ENCODE measurements at regions not wholly inside any gene's neighbourhood (a gene's known extent, or its start where the extent isn't known, plus 50 kb on each side); places are given as distances from the start of the nearest gene placed in this dataset.

GRCh38 chr15:47293466-47294162 lies 423.7 kb upstream of the SEMA6D start:
- Histone ChIP-seq H3K36me3 (ENCODE audit: insufficient read depth, low read length) (no peaks in the 10 kb centered on the region), H3K27me3 (ENCODE audit: insufficient read depth, low read length, poor library complexity, severe bottlenecking) (no peaks in the 10 kb centered on the region), H3K27ac (ENCODE audit: low read depth, low read length) (no peak overlapping the region), H3K9me3 (ENCODE audit: low read length) (no peaks in the 10 kb centered on the region), H3K4me1 (ENCODE audit: insufficient read depth, low read length) (no peaks in the 10 kb centered on the region), H3K4me3 (ENCODE audit: low read length) (no peak overlapping the region)
- Mint-ChIP-seq H3K4me3 (no peak overlapping the region), H3K4me1 (no peaks in the 10 kb centered on the region), H3K9me3 (peaks cover 1 to 11% (median 6%) of the 10 kb centered on the region in 5 donors), H3K27me3 (no peaks in the 10 kb centered on the region), H3K36me3 (no peaks in the 10 kb centered on the region), H3K27ac (no peak overlapping the region)
- ChIA-PET CTCF (no interaction called here), POLR2A (no interaction called here)
- DNase-seq = no peak

GRCh38 chr15:47294765-47295259 lies 422.5 kb upstream of the SEMA6D start:
- Mint-ChIP-seq H3K4me3 (no peak overlapping the region), H3K4me1 (no peaks in the 10 kb centered on the region)
- POLR2A ChIA-PET = no interaction called here

GRCh38 chr15:47296881-47297280 lies 420.4 kb upstream of the SEMA6D start:
- no peak overlapping the region for H3K27ac ChIP-seq (ENCODE audit: low read depth, low read length)
- no peaks in the 10 kb centered on the region for H3K27me3 ChIP-seq (ENCODE audit: insufficient read depth, low read length, poor library complexity, severe bottlenecking)
- Mint-ChIP-seq H3K36me3 (no peaks in the 10 kb centered on the region), H3K9me3 (peaks cover 0 to 12% (median 2%) of the 10 kb centered on the region in 5 donors), H3K4me1 (no peaks in the 10 kb centered on the region), H3K27ac (no peak overlapping the region), H3K27me3 (peaks cover 0 to 2% of the 10 kb centered on the region in 2 donors), H3K4me3 (no peak overlapping the region)
- H3K4me3 ChIP-seq (ENCODE audit: low read length) = no peak overlapping the region
- no peaks in the 10 kb centered on the region for H3K36me3 ChIP-seq (ENCODE audit: insufficient read depth, low read length)
- ChIA-PET CTCF (no interaction called here), POLR2A (no interaction called here)
- no peaks in the 10 kb centered on the region for H3K4me1 ChIP-seq (ENCODE audit: insufficient read depth, low read length)
- H3K9me3 ChIP-seq (ENCODE audit: low read length) = no peaks in the 10 kb centered on the region
- DNase-seq = no peak

More at GRCh38 chr15:47294765-47295259, 422.5 kb upstream of the SEMA6D start:
- H3K4me1 ChIP-seq (ENCODE audit: insufficient read depth, low read length) = no peaks in the 10 kb centered on the region
- H3K4me3 ChIP-seq (ENCODE audit: low read length) = no peak overlapping the region
- CTCF ChIA-PET = no interaction called here
- no peaks in the 10 kb centered on the region for H3K36me3 ChIP-seq (ENCODE audit: insufficient read depth, low read length)
- H3K27ac Mint-ChIP-seq = no peak overlapping the region
- DNase-seq = no peak
- no peaks in the 10 kb centered on the region for H3K36me3 Mint-ChIP-seq
- H3K27me3 ChIP-seq (ENCODE audit: insufficient read depth, low read length, poor library complexity, severe bottlenecking) = no peaks in the 10 kb centered on the region
- H3K27ac ChIP-seq (ENCODE audit: low read depth, low read length) = no peak overlapping the region
- H3K9me3 ChIP-seq (ENCODE audit: low read length) = no peaks in the 10 kb centered on the region
- no peaks in the 10 kb centered on the region for H3K27me3 Mint-ChIP-seq
- H3K9me3 Mint-ChIP-seq = peaks cover 0 to 15% (median 4%) of the 10 kb centered on the region in 5 donors

GRCh38 chr15:47299846-47300434 lies 417.4 kb upstream of the SEMA6D start:
- ChIA-PET POLR2A (no interaction called here), CTCF (no interaction called here)
- Histone ChIP-seq H3K4me3 (ENCODE audit: low read length) (no peak overlapping the region), H3K27me3 (ENCODE audit: insufficient read depth, low read length, poor library complexity, severe bottlenecking) (no peaks in the 10 kb centered on the region), H3K4me1 (ENCODE audit: insufficient read depth, low read length) (no peaks in the 10 kb centered on the region), H3K27ac (ENCODE audit: low read depth, low read length) (no peak overlapping the region), H3K9me3 (ENCODE audit: low read length) (no peaks in the 10 kb centered on the region), H3K36me3 (ENCODE audit: insufficient read depth, low read length) (no peaks in the 10 kb centered on the region)
- H3K4me3 Mint-ChIP-seq = no peak overlapping the region
- peaks cover 0 to 12% (median 2%) of the 10 kb centered on the region in 5 donors for H3K9me3 Mint-ChIP-seq
- H3K4me1 Mint-ChIP-seq = no peaks in the 10 kb centered on the region
- peaks cover 0 to 2% of the 10 kb centered on the region in 2 donors for H3K27me3 Mint-ChIP-seq
- H3K27ac Mint-ChIP-seq = no peak overlapping the region
- DNase-seq = no peak
- no peaks in the 10 kb centered on the region for H3K36me3 Mint-ChIP-seq

- H3K27ac ChIP-seq (ENCODE audit: low read depth, low read length) = no peak overlapping the region
- H3K27ac Mint-ChIP-seq = no peak overlapping the region
These were observed 416.7 kb upstream of the SEMA6D start for GRCh38 chr15:47300596-47300995.

GRCh38 chr15:47301481-47301880 lies 415.8 kb upstream of the SEMA6D start:
- no peaks in the 10 kb centered on the region for H3K4me1 ChIP-seq (ENCODE audit: insufficient read depth, low read length)
- H3K27ac ChIP-seq (ENCODE audit: low read depth, low read length) = no peak overlapping the region
- CTCF ChIA-PET = no interaction called here
- POLR2A ChIA-PET = interaction anchor here (0.6 kb wide), 1 partner anchor 33 kb away, joined by 3 read pairs; no protein-coding TSS in a partner anchor
- H3K36me3 Mint-ChIP-seq = no peaks in the 10 kb centered on the region
- H3K9me3 Mint-ChIP-seq = peaks cover 0 to 12% (median 2%) of the 10 kb centered on the region in 5 donors
- no peak overlapping the region for H3K4me3 Mint-ChIP-seq
- H3K4me3 ChIP-seq (ENCODE audit: low read length) = no peak overlapping the region
- H3K27me3 ChIP-seq (ENCODE audit: insufficient read depth, low read length, poor library complexity, severe bottlenecking) = no peaks in the 10 kb centered on the region
- H3K9me3 ChIP-seq (ENCODE audit: low read length) = no peaks in the 10 kb centered on the region
- H3K36me3 ChIP-seq (ENCODE audit: insufficient read depth, low read length) = no peaks in the 10 kb centered on the region
- DNase-seq = no peak
- H3K27ac Mint-ChIP-seq = no peak overlapping the region
- H3K27me3 Mint-ChIP-seq = peaks cover 0 to 2% of the 10 kb centered on the region in 2 donors
- H3K4me1 Mint-ChIP-seq = no peaks in the 10 kb centered on the region

More at GRCh38 chr15:47300596-47300995, 416.7 kb upstream of the SEMA6D start:
- no peaks in the 10 kb centered on the region for H3K4me1 ChIP-seq (ENCODE audit: insufficient read depth, low read length)
- peaks cover 0 to 2% of the 10 kb centered on the region in 2 donors for H3K27me3 Mint-ChIP-seq
- no peaks in the 10 kb centered on the region for H3K4me1 Mint-ChIP-seq
- DNase-seq = no peak
- no peaks in the 10 kb centered on the region for H3K9me3 ChIP-seq (ENCODE audit: low read length)
- H3K4me3 Mint-ChIP-seq = no peak overlapping the region
- H3K9me3 Mint-ChIP-seq = peaks cover 0 to 12% (median 2%) of the 10 kb centered on the region in 5 donors
- no peaks in the 10 kb centered on the region for H3K27me3 ChIP-seq (ENCODE audit: insufficient read depth, low read length, poor library complexity, severe bottlenecking)
- no peaks in the 10 kb centered on the region for H3K36me3 ChIP-seq (ENCODE audit: insufficient read depth, low read length)
- ChIA-PET CTCF (no interaction called here), POLR2A (interaction anchor here (0.6 kb wide), 1 partner anchor 34 kb away, joined by 3 read pairs; no protein-coding TSS in a partner anchor)
- H3K4me3 ChIP-seq (ENCODE audit: low read length) = no peak overlapping the region
- no peaks in the 10 kb centered on the region for H3K36me3 Mint-ChIP-seq

- Histone ChIP-seq H3K4me1 (ENCODE audit: insufficient read depth, low read length) (no peaks in the 10 kb centered on the region), H3K27me3 (ENCODE audit: insufficient read depth, low read length, poor library complexity, severe bottlenecking) (no peaks in the 10 kb centered on the region), H3K4me3 (ENCODE audit: low read length) (no peak overlapping the region), H3K9me3 (ENCODE audit: low read length) (no peaks in the 10 kb centered on the region), H3K36me3 (ENCODE audit: insufficient read depth, low read length) (no peaks in the 10 kb centered on the region), H3K27ac (ENCODE audit: low read depth, low read length) (no peak overlapping the region)
- POLR2A ChIA-PET = no interaction called here
- CTCF ChIA-PET = no interaction called here
- Mint-ChIP-seq H3K27ac (no peak overlapping the region), H3K27me3 (peaks cover 0 to 2% of the 10 kb centered on the region in 2 donors), H3K4me3 (no peak overlapping the region), H3K36me3 (no peaks in the 10 kb centered on the region), H3K4me1 (no peaks in the 10 kb centered on the region), H3K9me3 (peaks cover 0 to 3% (median 1%) of the 10 kb centered on the region in 5 donors)
- DNase-seq = no peak
These were observed 412.6 kb upstream of the SEMA6D start for GRCh38 chr15:47304656-47305055.

- no peak for DNase-seq
- Mint-ChIP-seq H3K36me3 (no peaks in the 10 kb centered on the region), H3K4me3 (no peak overlapping the region), H3K9me3 (peaks cover 0 to 13% (median 1%) of the 10 kb centered on the region in 5 donors), H3K27ac (no peak overlapping the region), H3K27me3 (no peaks in the 10 kb centered on the region), H3K4me1 (no peaks in the 10 kb centered on the region)
- Histone ChIP-seq H3K36me3 (ENCODE audit: insufficient read depth, low read length) (no peaks in the 10 kb centered on the region), H3K27me3 (ENCODE audit: insufficient read depth, low read length, poor library complexity, severe bottlenecking) (no peaks in the 10 kb centered on the region), H3K9me3 (ENCODE audit: low read length) (no peaks in the 10 kb centered on the region), H3K4me3 (ENCODE audit: low read length) (no peak overlapping the region), H3K4me1 (ENCODE audit: insufficient read depth, low read length) (no peaks in the 10 kb centered on the region), H3K27ac (ENCODE audit: low read depth, low read length) (no peak overlapping the region)
- ChIA-PET POLR2A (no interaction called here), CTCF (no interaction called here)
These were observed 405.1 kb upstream of the SEMA6D start for GRCh38 chr15:47312161-47312560.

Data from CD8-positive, alpha-beta memory T cell (primary cell).